Astrocyte of the spinal cord (primary cell): ENCODE measurements at regions not wholly inside any gene's neighbourhood (a gene's known extent, or its start where the extent isn't known, plus 50 kb on each side); places are given as distances from the start of the nearest gene placed in this dataset.

Source experiments
- DNase-seq: peaks from one replicate; pipeline ENCODE4 v3.0.0; 2011; ENCODE audit warnings: low read depth, low spot score
- H3K4me3 ChIP-seq: 2 replicates; pipeline ENCODE4 v1.5.1; 2011; ENCODE audit warnings: low read depth, mild to moderate bottlenecking, low read length, moderate library complexity
- in situ Hi-C: cut with HindIII; loops from 2 replicates; pipeline ENCODE4 v1.10.0; 2017; ENCODE audit warnings: low sequenced_read_pairs
- TF ChIP-seq, protein P1 (sequence below): IDR thresholded peaks from 2 replicates; pipeline ENCODE4 v1.5.1; 2012; ENCODE audit warnings: low read depth, mild to moderate bottlenecking, low read length, inconsistent platforms

DNA sequence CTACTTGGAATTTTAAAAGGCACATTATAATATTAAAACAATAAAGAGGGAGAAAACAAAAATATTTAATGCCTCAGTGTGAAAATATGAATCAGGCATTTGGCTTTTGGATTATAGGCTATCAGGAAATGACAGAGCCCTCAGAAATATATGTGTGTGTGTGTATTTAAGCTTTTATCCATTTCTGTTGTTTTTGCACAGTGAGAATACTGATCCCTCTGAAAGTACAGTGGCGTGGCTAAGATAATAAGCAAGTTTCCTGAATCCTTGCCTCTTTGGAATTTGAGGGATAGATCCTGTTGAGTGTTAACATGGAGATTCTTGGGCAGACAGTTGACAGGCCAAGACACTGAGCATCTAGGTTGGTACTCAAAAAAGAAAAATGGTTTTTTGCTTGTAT is 234.8 kb upstream of the ZBTB20 start:
- DNase-seq: no peak
- TF ChIP-seq, protein P1, sequence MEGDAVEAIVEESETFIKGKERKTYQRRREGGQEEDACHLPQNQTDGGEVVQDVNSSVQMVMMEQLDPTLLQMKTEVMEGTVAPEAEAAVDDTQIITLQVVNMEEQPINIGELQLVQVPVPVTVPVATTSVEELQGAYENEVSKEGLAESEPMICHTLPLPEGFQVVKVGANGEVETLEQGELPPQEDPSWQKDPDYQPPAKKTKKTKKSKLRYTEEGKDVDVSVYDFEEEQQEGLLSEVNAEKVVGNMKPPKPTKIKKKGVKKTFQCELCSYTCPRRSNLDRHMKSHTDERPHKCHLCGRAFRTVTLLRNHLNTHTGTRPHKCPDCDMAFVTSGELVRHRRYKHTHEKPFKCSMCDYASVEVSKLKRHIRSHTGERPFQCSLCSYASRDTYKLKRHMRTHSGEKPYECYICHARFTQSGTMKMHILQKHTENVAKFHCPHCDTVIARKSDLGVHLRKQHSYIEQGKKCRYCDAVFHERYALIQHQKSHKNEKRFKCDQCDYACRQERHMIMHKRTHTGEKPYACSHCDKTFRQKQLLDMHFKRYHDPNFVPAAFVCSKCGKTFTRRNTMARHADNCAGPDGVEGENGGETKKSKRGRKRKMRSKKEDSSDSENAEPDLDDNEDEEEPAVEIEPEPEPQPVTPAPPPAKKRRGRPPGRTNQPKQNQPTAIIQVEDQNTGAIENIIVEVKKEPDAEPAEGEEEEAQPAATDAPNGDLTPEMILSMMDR: no peak
- no peak overlapping the region for H3K4me3 ChIP-seq
- in situ Hi-C loops: no loop called here

DNA sequence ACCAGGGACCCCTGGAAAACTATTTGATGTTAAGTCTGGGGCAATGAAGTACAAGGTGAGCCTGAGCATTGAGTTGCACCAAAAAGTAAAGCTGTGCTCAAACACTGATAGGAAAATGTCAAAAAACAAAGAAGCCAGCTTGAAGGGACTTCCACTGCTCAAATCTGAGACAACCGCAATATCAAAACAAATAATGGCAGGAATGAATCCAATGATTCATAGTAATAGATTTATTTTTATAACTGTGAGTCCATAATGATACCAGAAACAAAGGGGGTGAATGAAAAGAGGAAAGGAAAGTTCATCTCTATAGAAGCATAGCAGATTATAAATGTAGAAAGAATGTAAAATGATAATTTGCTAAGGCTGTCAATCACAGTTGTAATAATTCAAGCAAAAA is 237.3 kb upstream of the ZBTB20 start:
- peak; percentile 47 for DNase-seq
- TF ChIP-seq, protein P1: no peak
- in situ Hi-C loops: no loop called here
- no peak overlapping the region for H3K4me3 ChIP-seq

GRCh38 chr3:115385774-115386730 is 237.3 kb upstream of the GAP43 start:
- TF ChIP-seq, protein P1: no peak
- no peak overlapping the region for H3K4me3 ChIP-seq
- in situ Hi-C loops: no loop called here
- no peak for DNase-seq

DNA sequence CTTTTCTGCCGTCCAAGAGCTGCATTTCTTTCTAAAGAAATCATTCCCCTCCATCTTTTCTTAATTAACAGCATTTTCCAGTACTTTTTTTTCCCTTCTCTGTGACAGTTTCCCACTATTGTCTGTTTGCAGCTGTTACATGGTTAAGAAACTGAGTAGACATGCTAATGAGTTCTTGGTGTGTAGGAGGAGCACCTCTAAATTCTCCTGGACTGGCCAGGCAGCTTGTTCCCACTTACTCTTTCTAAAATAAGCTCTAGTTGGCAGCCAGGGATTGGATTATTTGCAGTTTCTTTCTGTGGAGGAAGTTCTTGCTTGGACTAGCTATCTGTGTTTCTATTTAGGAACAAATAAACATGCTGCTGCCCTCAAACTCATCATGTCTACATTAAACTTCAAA is 235.1 kb upstream of the GAP43 start:
- no peak for DNase-seq
- in situ Hi-C loops: no loop called here
- no peak overlapping the region for H3K4me3 ChIP-seq
- TF ChIP-seq, protein P1: no peak

DNA sequence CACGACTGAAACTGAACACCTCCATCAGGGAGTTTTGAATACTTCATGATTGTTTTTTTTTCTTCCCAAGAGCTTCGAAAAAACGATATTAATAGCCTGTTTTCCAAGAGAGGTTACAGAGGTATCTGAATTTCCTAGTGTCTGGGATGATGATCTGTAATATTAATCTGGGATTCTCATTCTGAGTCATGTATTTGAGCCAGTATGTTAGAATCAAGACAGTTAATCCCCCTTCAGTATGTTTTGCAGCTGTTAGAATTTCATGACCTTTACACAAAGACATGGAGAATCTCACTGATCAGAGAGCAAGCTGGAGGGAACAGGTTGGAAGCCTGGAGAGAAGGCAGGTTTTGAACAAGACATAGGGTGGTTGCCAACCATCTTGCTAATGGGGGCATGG is 234.5 kb upstream of the GAP43 start:
- H3K4me3 ChIP-seq: no peak overlapping the region
- TF ChIP-seq, protein P1: no peak
- no peak for DNase-seq
- in situ Hi-C loops: no loop called here

GRCh38 chr3:115396801-115397200 is 226.5 kb upstream of the GAP43 start:
- no peak overlapping the region for H3K4me3 ChIP-seq
- in situ Hi-C loops: no loop called here
- no peak for DNase-seq
- TF ChIP-seq, protein P1: no peak
